MM.1S (cell line): ENCODE measurements at regions not wholly inside any gene's neighbourhood (a gene's known extent, or its start where the extent isn't known, plus 50 kb on each side); places are given as distances from the start of the nearest gene placed in this dataset.

ENCODE experiments used
- DNase-seq: peaks from one replicate; pipeline ENCODE4 v3.0.0-alpha.2; 2015
- H2AFZ ChIP-seq: fragments of 300-600 bp; sonication (generic); 2 replicates; pipeline ENCODE4 v1.6.0; 2016; ENCODE audit warnings: antibody characterized with exemption, low read length
- H3F3A ChIP-seq: fragments of 300-600 bp; sonication (generic); 2 replicates; pipeline ENCODE4 v1.6.1; 2016; ENCODE audit warnings: mild to moderate bottlenecking, antibody characterized with exemption, low read length, moderate library complexity, mixed read lengths; ENCODE audit not compliant: insufficient read depth
- H3K27ac ChIP-seq: fragments of 300-600 bp; sonication (generic); 2 replicates; pipeline ENCODE4 v1.5.1; 2016; ENCODE audit warnings: mild to moderate bottlenecking, low read length
- H3K27me3 ChIP-seq: fragments of 300-600 bp; sonication (generic); replicated peaks from 2 replicates; pipeline ENCODE4 v1.6.0; 2016; ENCODE audit warnings: low read length; ENCODE audit not compliant: insufficient read depth
- H3K36me3 ChIP-seq: fragments of 300-600 bp; sonication (generic); replicated peaks from 2 replicates; pipeline ENCODE4 v1.6.1; 2016; ENCODE audit warnings: mild to moderate bottlenecking, low read length, mixed read lengths; ENCODE audit not compliant: insufficient read depth
- H3K4me1 ChIP-seq: fragments of 300-600 bp; sonication (generic); 2 replicates; pipeline ENCODE4 v1.6.1; 2016; ENCODE audit warnings: low read length, mixed read lengths
- H3K4me2 ChIP-seq: fragments of 300-600 bp; sonication (generic); 2 replicates; pipeline ENCODE4 v1.6.0; 2016; ENCODE audit warnings: low read depth, low read length
- H3K4me3 ChIP-seq: fragments of 300-600 bp; sonication (generic); 2 replicates; pipeline ENCODE4 v1.5.1; 2016; ENCODE audit warnings: low read length, mixed read lengths
- H3K79me2 ChIP-seq: fragments of 300-600 bp; sonication (generic); 2 replicates; pipeline ENCODE4 v1.6.1; 2016; ENCODE audit warnings: mixed run types, low read length, mixed read lengths
- H3K9ac ChIP-seq: fragments of 300-600 bp; sonication (generic); 2 replicates; pipeline ENCODE4 v1.6.1; 2016; ENCODE audit warnings: low read length, mixed read lengths
- H3K9me2 ChIP-seq: fragments of 300-600 bp; sonication (generic); replicated peaks from 2 replicates; pipeline ENCODE4 v1.6.1; 2016; ENCODE audit warnings: mild to moderate bottlenecking, low read length, mixed read lengths; ENCODE audit not compliant: insufficient read depth
- H3K9me3 ChIP-seq: fragments of 300-600 bp; sonication (generic); replicated peaks from 2 replicates; pipeline ENCODE4 v1.6.1; 2016; ENCODE audit warnings: mild to moderate bottlenecking, low read length, mixed read lengths; ENCODE audit not compliant: insufficient read depth
- H4K20me1 ChIP-seq: fragments of 300-600 bp; sonication (generic); 2 replicates; pipeline ENCODE4 v1.6.1; 2016; ENCODE audit warnings: mild to moderate bottlenecking, low read length, moderate library complexity, mixed read lengths; ENCODE audit not compliant: insufficient read depth
- CTCF ChIP-seq: fragments of 300-600 bp; sonication (generic); IDR thresholded peaks from 2 replicates; pipeline ENCODE4 v1.5.1; 2016; ENCODE audit warnings: antibody characterized with exemption, low read length, mixed read lengths
- EZH2 ChIP-seq: fragments of 300-600 bp; sonication (generic); optimal IDR thresholded peaks from 2 replicates; pipeline ENCODE3; 2017; ENCODE audit warnings: low read depth, mild to moderate bottlenecking, antibody characterized with exemption, low read length, mixed read lengths
- EZH2phosphoT487 ChIP-seq: fragments of 300-600 bp; sonication (generic); IDR thresholded peaks from 2 replicates; pipeline ENCODE4 v1.6.1; 2018; ENCODE audit warnings: antibody characterized with exemption, low read length

GRCh38 chr15:29926083-29926388 lies 103.8 kb upstream of the TJP1 start:
- no peaks in the 10 kb centered on the region for H4K20me1 ChIP-seq
- H3K36me3 ChIP-seq, result no peaks in the 10 kb centered on the region
- H3K4me2 ChIP-seq, result no peak overlapping the region
- H3K27ac ChIP-seq, result no peak overlapping the region
- H3K79me2 ChIP-seq, result no peaks in the 10 kb centered on the region
- TF ChIP-seq CTCF (no peak), EZH2phosphoT487 (no peak), EZH2 (no peak)
- H3K4me3 ChIP-seq, result no peak overlapping the region
- no peak for DNase-seq
- no peak overlapping the region for H3K9ac ChIP-seq
- H3K27me3 ChIP-seq, result no peaks in the 10 kb centered on the region
- H3K9me3 ChIP-seq, result no peaks in the 10 kb centered on the region
- no peaks in the 10 kb centered on the region for H3K9me2 ChIP-seq
- no peak overlapping the region for H2AFZ ChIP-seq
- no peaks in the 10 kb centered on the region for H3F3A ChIP-seq
- no peaks in the 10 kb centered on the region for H3K4me1 ChIP-seq

- no peak overlapping the region for H2AFZ ChIP-seq
- no peaks in the 10 kb centered on the region for H4K20me1 ChIP-seq
- H3F3A ChIP-seq, result no peaks in the 10 kb centered on the region
- no peaks in the 10 kb centered on the region for H3K4me1 ChIP-seq
- no peak for TF ChIP-seq EZH2
- TF ChIP-seq CTCF, result peak; percentile 65
- no peak overlapping the region for H3K9ac ChIP-seq
- no peaks in the 10 kb centered on the region for H3K9me2 ChIP-seq
- no peaks in the 10 kb centered on the region for H3K27me3 ChIP-seq
- no peak overlapping the region for H3K27ac ChIP-seq
- no peak overlapping the region for H3K4me2 ChIP-seq
- no peaks in the 10 kb centered on the region for H3K79me2 ChIP-seq
- H3K9me3 ChIP-seq, result no peaks in the 10 kb centered on the region
- peak; percentile 11 for DNase-seq
- no peaks in the 10 kb centered on the region for H3K36me3 ChIP-seq
- H3K4me3 ChIP-seq, result no peak overlapping the region
Measured at GRCh38 chr15:29925227-29926082, 103.2 kb upstream of the TJP1 start.

- H4K20me1 ChIP-seq, result no peaks in the 10 kb centered on the region
- H3K36me3 ChIP-seq, result no peaks in the 10 kb centered on the region
- no peak overlapping the region for H2AFZ ChIP-seq
- no peaks in the 10 kb centered on the region for H3K9me3 ChIP-seq
- H3K4me2 ChIP-seq, result no peak overlapping the region
- no peak overlapping the region for H3K4me3 ChIP-seq
- no peaks in the 10 kb centered on the region for H3K27me3 ChIP-seq
- H3K9ac ChIP-seq, result no peak overlapping the region
- H3K79me2 ChIP-seq, result no peaks in the 10 kb centered on the region
- no peak for DNase-seq
- no peak overlapping the region for H3K27ac ChIP-seq
- H3K9me2 ChIP-seq, result no peaks in the 10 kb centered on the region
- no peaks in the 10 kb centered on the region for H3F3A ChIP-seq
- no peak for TF ChIP-seq CTCF
- no peak for TF ChIP-seq EZH2phosphoT487
- no peak for TF ChIP-seq EZH2
- H3K4me1 ChIP-seq, result no peaks in the 10 kb centered on the region
Measured at GRCh38 chr15:29924750-29925149, 102.5 kb upstream of the TJP1 start.
